Activated CD4-positive, alpha-beta T cell treated with anti-CD3 and anti-CD28 coated beads, Interleukin-2, Interleukin-6, amounts not matched to agents 100 ng/mL and 50 ng/mL, durations not matched to agents 16 hours and 8 hours (primary cell): ENCODE measurements at regions not wholly inside any gene's neighbourhood (a gene's known extent, or its start where the extent isn't known, plus 50 kb on each side); places are given as distances from the start of the nearest gene placed in this dataset.

Experiments used
- DNase-seq: peaks from one replicate; pipeline ENCODE4 v3.0.0-alpha.2; 2020

GRCh38 chr6:40792183-40792582 lies 205.0 kb upstream of the LRFN2 start:
- DNase-seq: no peak

DNA sequence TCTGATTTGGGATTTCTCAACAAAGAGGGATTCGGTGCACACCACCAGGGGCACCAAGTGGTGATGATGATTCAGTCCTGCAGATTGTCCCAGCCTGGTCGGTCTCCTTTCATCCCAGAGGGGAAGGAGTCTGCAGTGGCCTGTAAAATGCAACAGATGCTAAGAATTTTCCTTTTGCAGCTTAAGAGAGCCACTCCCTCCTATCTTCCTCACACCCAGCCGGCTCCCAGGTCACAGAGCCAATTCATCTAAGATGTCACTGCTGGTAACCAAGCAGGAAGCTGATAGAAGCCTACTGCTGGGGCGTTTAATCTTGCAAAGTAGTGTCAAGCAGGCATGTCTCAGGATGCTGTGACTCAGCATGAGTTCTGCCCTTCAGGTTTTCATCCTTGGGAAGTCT lies 203.8 kb upstream of the LRFN2 start:
- DNase-seq: no peak

DNA sequence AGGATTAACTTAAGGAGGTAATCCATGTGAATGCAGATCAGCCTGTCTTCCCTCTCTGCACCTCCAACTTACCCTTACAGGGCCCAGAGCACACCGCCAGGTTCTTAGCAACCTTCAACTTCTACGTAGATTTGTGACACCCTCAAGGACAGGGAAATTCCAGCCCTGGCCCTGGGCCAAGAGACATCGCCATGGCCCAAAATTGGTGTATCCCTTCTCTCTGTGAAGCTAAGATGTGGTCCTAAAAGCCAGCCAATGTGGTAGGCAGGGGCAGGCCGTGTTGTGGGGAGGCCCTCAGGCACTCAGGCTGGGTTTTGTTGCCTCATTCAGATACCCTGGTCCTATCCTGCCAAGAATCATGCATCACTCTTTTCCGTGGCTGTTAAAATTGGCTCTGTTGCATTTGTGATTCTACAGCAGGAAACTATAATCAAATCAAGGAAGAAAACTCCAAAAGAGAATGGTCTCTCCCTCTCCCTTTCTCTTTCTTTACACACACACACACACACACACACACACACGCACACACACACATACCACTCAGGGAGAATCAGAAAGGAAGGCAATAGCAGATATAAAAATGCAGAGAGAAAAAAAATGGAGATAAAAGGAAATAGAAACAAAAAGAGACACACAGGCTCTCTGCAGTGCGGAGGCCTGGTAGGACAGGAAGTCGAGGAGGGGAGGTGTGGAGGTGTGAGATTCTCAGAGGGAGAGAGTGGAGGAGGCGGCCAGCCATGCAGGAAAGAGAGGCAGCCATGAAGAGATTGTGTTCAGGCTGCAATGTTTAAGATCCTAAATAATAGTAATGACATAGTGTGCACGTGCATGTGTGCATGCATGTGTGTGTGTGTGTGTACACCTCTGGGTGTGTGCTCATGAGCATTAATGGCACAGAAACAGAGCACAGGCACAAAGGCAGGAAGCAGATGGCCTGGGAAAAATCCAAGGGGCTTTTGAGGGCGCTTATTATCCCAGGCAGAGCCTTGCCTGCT lies 201.8 kb upstream of the LRFN2 start:
- DNase-seq: peak; percentile 55

DNA sequence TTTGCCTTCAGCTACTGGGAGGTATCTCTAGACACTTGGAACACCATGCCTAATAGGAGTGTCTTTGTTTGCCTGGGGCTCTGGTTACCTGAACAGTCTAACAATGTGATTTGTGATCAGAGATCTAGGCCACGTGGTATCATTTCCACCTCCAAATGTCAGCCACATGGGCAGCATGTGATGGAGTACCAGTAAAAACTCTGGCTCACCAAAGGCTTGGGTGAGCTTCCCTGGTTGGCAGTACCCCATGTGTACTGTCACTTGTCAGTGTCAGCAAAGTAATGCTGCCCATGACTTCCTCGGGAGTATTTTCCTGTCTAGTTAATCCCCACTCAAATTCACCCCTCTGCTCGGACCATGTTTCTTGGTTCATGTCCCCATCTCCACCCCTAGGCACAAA lies 195.2 kb upstream of the LRFN2 start:
- DNase-seq: no peak

GRCh38 chr6:40780637-40781036 lies 193.5 kb upstream of the LRFN2 start:
- DNase-seq: no peak

GRCh38 chr6:40779409-40779808 lies 192.2 kb upstream of the LRFN2 start:
- DNase-seq: no peak

DNA sequence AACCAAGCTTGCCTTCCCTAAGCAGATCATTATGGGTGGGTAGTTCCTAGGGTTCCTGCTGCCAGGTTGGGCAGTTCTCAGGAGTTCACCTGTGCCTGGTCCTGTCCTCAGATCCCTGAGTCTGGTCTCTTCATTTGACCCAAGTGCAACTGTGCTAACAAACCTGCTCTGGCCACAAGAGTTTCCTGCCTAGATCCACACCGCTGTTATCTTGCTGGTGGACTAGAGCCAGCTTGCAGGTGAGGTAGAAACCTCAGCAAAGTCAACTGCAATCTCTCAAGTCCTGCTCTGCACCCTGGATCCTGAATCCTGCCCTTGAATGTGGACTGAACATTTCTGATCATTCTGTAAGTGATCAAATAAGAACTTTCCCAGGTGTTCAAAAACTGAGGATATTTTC lies 191.8 kb upstream of the LRFN2 start:
- no peak for DNase-seq

GRCh38 chr6:40778196-40778595 lies 191.0 kb upstream of the LRFN2 start:
- no peak for DNase-seq

DNA sequence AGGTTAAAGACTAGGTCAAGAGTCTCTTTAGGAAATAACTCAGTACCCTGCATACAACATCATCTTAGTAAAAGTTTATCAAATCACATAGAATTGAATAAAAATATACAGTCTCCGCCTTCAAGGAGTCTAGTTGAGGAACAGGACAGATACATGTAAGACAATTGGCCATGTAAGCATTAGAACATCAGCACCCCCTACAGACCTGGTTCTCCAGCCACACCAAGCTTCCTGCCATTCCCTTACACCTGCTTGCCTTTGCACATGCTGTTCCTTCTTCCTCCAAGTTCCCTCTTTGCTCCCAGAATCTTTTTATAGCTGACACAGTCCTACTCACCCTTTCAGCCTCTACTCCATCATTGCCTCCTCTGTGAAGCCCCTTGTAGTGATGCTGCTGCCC lies 187.8 kb upstream of the LRFN2 start:
- no peak for DNase-seq

DNA sequence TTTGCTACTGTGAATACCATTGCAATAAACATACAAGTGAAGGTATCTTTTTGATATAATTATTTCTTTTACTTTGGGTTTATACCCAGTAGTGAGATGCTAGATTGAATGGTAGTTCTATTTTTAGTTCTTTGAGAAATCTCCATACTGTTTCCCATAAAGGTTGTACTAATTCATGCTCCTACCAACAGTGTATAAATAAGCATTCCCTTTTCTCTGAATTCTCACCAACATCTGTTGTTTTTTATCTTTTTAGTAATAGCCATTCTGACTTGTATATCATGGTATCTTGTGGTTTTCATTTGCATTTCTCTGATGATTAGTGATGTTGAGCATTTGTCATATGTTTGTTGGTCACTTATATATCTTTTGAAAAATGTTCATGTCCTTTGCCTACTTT lies 183.6 kb upstream of the LRFN2 start:
- no peak for DNase-seq

- no peak for DNase-seq
These were observed 177.6 kb upstream of the LRFN2 start for GRCh38 chr6:40764726-40765125.

DNA sequence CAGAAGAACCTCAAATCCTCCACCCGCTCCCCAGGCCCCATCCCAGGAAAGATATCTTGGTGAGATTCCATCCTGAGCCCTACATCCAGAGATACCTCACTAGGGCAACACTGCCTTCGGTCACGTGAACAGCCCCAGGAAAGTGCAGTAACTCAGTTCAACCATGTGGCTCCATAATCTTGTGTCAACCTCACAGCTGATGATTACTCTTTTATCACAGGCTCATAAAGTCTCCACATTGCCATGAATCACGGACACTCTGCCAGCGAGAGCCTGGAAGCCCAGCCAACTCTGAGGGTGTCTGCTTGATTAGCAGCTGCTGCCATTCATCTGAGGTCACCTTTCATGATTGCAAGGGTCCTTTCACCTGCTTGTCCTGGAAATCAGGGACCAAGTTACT lies 175.8 kb upstream of the LRFN2 start:
- DNase-seq: no peak

DNA sequence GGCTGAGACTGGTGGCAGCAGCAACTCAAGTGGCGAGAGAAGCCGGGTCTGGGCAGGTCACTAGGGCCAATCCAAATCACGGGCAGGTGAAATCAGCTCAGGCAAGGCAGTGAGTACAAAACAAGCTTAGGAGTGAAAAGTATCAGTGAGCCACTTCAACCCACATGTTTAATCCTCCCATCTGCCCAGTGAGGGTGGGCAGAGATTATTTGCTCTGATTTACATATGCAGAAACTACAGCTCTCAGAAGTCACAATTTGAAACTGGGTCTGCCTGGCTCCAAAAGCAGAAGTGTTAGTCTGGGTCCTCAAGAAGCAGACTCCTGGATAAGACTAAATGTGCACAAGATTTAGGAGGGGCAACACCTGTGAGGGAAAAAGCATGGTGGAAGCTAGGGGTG lies 173.7 kb upstream of the LRFN2 start:
- DNase-seq: no peak

DNA sequence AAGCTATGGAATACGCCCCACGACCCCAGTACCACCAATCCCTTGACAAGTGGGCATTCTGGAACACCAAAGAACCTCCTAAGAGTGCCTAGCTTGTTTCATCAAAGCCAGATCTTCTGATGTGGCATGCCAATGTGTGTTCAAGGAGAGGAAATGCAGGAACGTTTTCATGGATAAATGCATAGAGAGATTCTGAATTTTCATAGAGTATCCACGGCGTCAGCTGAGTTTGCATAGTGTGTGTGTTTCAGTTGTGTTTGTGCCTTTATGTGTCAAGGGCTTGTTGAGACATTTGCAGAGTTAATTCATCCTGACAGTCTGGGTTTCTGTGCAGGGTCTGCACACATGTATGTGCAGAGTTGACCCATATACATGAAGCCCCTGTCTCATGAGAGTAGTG lies 172.7 kb upstream of the LRFN2 start:
- DNase-seq: no peak

- DNase-seq: no peak
These were observed 172.1 kb upstream of the LRFN2 start for GRCh38 chr6:40759264-40759663.

DNA sequence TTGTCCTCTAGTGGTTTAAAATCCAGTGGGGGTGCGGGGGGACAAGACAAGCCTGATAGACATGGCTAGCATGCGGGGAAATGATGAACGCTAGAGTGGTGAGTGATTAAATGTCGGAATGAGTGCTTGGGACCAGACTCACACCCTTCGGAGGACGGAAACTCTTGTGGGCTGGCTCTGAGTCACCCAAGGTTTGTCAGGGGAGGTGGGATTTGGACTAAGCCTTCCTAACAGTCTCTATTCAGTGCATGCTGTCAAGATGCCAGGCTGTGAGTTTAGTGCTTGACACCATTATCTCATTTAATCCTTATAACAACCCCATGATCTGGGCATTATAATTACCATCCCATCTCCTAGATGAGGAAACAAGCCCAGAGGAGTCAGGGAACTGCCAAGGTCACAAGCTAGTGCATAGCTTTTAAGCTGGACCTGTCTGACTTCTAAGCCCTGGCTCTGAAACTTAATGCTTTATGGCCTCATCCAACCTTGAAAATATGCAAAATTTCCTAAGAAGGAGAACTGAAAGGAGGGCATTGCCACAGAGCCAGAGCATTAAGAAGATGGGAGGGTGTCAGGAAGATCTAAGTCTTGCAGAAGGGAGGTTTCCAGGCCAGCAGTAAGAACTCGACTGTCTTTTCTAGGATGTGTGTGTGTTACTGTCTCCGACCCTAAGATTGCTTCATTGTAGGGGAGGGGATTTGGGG lies 168.7 kb upstream of the LRFN2 start:
- DNase-seq: peak; percentile 2

- DNase-seq: no peak
These were observed 168.0 kb upstream of the LRFN2 start for GRCh38 chr6:40755046-40755681.

GRCh38 chr6:40754461-40755045 lies 167.4 kb upstream of the LRFN2 start:
- no peak for DNase-seq

- no peak for DNase-seq
These were observed 166.7 kb upstream of the LRFN2 start for GRCh38 chr6:40753675-40754448.

DNA sequence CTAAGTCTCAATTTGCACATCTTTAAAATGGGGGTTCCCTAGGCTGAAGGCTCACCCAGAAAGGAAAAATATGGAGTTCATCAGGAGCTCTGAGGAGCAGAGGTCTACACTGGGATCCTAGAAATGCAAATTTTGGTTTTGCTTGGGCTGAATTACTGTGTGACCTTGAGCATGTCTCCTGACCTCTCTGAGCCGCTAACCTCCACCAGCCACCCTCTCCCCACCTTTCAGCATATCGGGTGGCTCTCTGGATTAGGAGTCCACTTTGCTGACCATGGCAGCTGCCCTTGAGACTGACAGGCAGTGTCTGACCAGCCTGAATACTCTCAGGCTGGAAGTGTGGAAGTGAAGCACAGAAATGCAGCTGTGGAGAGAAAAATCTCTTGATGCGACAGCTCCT lies 165.9 kb upstream of the LRFN2 start:
- no peak for DNase-seq

DNA sequence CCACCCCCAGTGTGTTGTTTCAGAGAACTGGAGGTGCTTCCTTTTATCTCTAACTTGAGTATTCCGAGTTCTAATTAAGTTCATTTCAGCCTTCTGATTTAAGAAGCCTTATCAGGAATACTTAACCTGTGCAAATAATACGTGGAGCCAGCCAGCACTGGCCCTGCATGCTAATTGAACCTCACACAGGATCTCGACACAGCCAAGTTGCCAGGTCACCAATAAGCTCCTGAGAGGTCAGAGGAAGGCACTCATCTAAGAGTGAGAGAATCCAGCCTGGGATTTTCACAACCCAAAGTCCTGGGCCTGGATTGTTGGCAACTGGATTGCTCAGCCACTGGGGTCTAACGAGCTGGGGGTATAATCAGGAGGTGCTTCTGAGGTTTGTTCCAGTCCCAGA lies 157.7 kb upstream of the LRFN2 start:
- DNase-seq: no peak

- no peak for DNase-seq
These were observed 156.7 kb upstream of the LRFN2 start for GRCh38 chr6:40743690-40744446.
